GM21447 (cell line): ENCODE measurements at regions not wholly inside any gene's neighbourhood (a gene's known extent, or its start where the extent isn't known, plus 50 kb on each side); places are given as distances from the start of the nearest gene placed in this dataset.

Experiments
- ATAC-seq: cut with Tn5 transposase; IDR thresholded peaks from one replicate; pipeline ENCODE4 v1.9.1; 2021; ENCODE audit not compliant: unreplicated experiment

GRCh38 chr4:23353200-23353599 is 536.6 kb downstream of the PPARGC1A start:
- ATAC-seq = no peak

GRCh38 chr4:23348789-23349498 is 540.9 kb downstream of the PPARGC1A start:
- no peak for ATAC-seq

- ATAC-seq = no peak
Measured at GRCh38 chr4:23337292-23337691, 552.6 kb downstream of the PPARGC1A start.

- ATAC-seq = peak; percentile 73
Measured at GRCh38 chr4:23333946-23334878, 555.6 kb downstream of the PPARGC1A start.

GRCh38 chr4:23333556-23333945 is 556.3 kb downstream of the PPARGC1A start:
- no peak for ATAC-seq

GRCh38 chr4:23332313-23332712 is 557.5 kb downstream of the PPARGC1A start:
- ATAC-seq = no peak

- no peak for ATAC-seq
Measured at GRCh38 chr4:23327120-23327519, 562.7 kb downstream of the PPARGC1A start.

- no peak for ATAC-seq
Measured at GRCh38 chr4:23324021-23324690, 565.7 kb downstream of the PPARGC1A start.

GRCh38 chr4:23323436-23323835 is 566.4 kb downstream of the PPARGC1A start:
- no peak for ATAC-seq

GRCh38 chr4:23322732-23323131 is 567.1 kb downstream of the PPARGC1A start:
- ATAC-seq = no peak

- ATAC-seq = no peak
Measured at GRCh38 chr4:23320931-23321587, 568.8 kb downstream of the PPARGC1A start.

GRCh38 chr4:23312686-23313085 is 577.2 kb downstream of the PPARGC1A start:
- no peak for ATAC-seq

GRCh38 chr4:23311983-23312382 is 577.9 kb downstream of the PPARGC1A start:
- ATAC-seq = no peak

GRCh38 chr4:23305026-23305425 is 584.8 kb downstream of the PPARGC1A start:
- no peak for ATAC-seq

- ATAC-seq = no peak
Measured at GRCh38 chr4:23298371-23298770, 591.5 kb downstream of the PPARGC1A start.

GRCh38 chr4:23297327-23297726 is 592.5 kb downstream of the PPARGC1A start:
- ATAC-seq = no peak

- ATAC-seq = no peak
Measured at GRCh38 chr4:23291139-23291538, 598.4 kb downstream of the GBA3 start.

- ATAC-seq = no peak
Measured at GRCh38 chr4:23290656-23291055, 597.9 kb downstream of the GBA3 start.

GRCh38 chr4:23279377-23279986 is 586.7 kb downstream of the GBA3 start:
- ATAC-seq = no peak

GRCh38 chr4:23278845-23279244 is 586.1 kb downstream of the GBA3 start:
- ATAC-seq = no peak

GRCh38 chr4:23276076-23276475 is 583.3 kb downstream of the GBA3 start:
- ATAC-seq = no peak
